Fibroblast of mammary gland (primary cell): ENCODE measurements at regions not wholly inside any gene's neighbourhood (a gene's known extent, or its start where the extent isn't known, plus 50 kb on each side); places are given as distances from the start of the nearest gene placed in this dataset.
"Not testable (repeated sequence)": the region's sequence is repeated elsewhere in the genome, so short reads cannot be mapped to it uniquely, and the experiment has no call there.

Experiments used
- DNase-seq: peaks from one replicate; pipeline ENCODE4 v3.0.0-alpha.2; 2010; ENCODE audit warnings: low read depth
- H3K4me3 ChIP-seq: 2 replicates; pipeline ENCODE4 v1.5.1; 2011; ENCODE audit warnings: low read depth, mild to moderate bottlenecking, low read length, moderate library complexity; ENCODE audit not compliant: control insufficient read depth
- CTCF ChIP-seq: conservative IDR thresholded peaks from 2 replicates; pipeline ENCODE4 v1.5.1; 2011; ENCODE audit warnings: low read depth, low read length, inconsistent platforms; ENCODE audit not compliant: control insufficient read depth, insufficient read depth

GRCh38 chr9:108746001-108746400 lies 109.8 kb downstream of the ACTL7B start:
- no peak overlapping the region for H3K4me3 ChIP-seq
- no peak for DNase-seq
- TF ChIP-seq CTCF: no peak

GRCh38 chr9:108744641-108745040 lies 111.1 kb downstream of the ACTL7B start:
- DNase-seq: no peak
- no peak for TF ChIP-seq CTCF
- no peak overlapping the region for H3K4me3 ChIP-seq

GRCh38 chr9:108743901-108744371 lies 111.8 kb downstream of the ACTL7B start:
- H3K4me3 ChIP-seq: no peak overlapping the region
- no peak for DNase-seq
- TF ChIP-seq CTCF: no peak

GRCh38 chr9:108743416-108743815 lies 112.4 kb downstream of the ACTL7B start:
- no peak overlapping the region for H3K4me3 ChIP-seq
- DNase-seq: no peak
- no peak for TF ChIP-seq CTCF

DNA sequence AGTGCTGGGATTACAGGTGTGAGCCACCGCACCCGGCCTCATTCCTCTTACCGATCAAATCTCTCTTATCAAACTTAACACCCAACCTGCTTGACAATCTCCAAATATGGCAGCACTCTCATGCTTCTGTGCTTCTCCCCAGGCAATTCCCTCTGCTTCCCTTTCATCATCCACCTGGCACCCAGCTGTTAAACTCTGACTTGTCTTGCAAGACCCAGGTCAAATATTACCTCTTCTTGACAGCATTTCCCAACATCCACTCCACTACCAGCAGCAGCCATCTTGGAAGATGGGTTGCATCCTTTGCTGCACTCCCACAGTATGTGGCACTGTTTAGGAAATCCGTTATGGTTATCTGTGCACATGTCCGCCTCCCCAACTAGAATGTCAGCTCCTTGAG lies 113.6 kb downstream of the ACTL7B start:
- TF ChIP-seq CTCF: no peak
- H3K4me3 ChIP-seq: no peak overlapping the region
- DNase-seq: no peak

- not testable (repeated sequence) for DNase-seq, H3K4me3 ChIP-seq
These were observed 124.5 kb downstream of the ACTL7B start for GRCh38 chr9:108731292-108731691.

DNA sequence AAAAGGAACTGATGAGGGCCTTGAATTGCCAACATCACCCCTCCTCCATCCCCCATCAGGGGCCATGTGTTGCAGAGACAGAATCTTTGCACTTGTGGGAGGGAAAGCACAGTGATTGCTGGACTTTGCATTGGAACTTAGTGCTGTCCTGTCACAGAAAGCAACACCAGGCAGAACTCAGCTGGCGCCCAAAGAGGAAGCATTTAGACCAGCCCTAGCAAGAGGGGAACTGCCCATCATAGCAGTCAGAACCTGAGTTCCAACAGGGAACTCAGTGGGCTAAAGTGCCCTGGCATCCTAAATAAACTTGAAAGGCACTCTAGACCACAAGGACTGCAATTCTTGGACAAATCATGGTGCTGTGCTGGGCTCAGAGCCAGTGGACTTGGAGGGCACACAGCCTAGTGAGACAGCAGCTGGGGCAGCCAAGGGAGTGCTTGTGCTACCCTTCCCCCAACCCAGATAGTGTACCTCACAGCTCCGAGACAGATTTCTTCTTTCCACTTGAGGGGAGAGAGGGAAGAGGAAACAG lies 128.1 kb downstream of the ACTL7B start:
- DNase-seq: no peak
- no peak for TF ChIP-seq CTCF

More for the DNA sequence above, 128.1 kb downstream of the ACTL7B start:
- H3K4me3 ChIP-seq: no peak overlapping the region
